ENCODE measurements at regions not wholly inside any gene's neighbourhood (a gene's known extent, or its start where the extent isn't known, plus 50 kb on each side); places are given as distances from the start of the nearest gene placed in this dataset.

- Histone ChIP-seq H3K4me1 (replicated peaks) (no peaks in the 10 kb centered on the region), H3K9me3 (no peaks in the 10 kb centered on the region), H3K4me3 (no peak overlapping the region), H3K27me3 (replicated peaks; ENCODE audit: insufficient read depth) (no peaks in the 10 kb centered on the region), H3K27ac (no peak overlapping the region), H3K36me3 (no peaks in the 10 kb centered on the region)
- DNase-seq (ENCODE audit: low spot score): no peak
- WGBS: 70% methylated on average over 5 of the region's 5 CpGs
- intact Hi-C loops (cut with DNase I): no loop called here
- TF ChIP-seq POLR2AphosphoS5 (IDR thresholded peaks at IDR 0.05): no peak
- TF ChIP-seq CTCF (IDR thresholded peaks at IDR 0.05): no peak
- TF ChIP-seq POLR2A (IDR thresholded peaks at IDR 0.05): no peak
These were observed 299.0 kb downstream of the DOK5 start for GRCh38 chr20:54774426-54774825.

- Histone ChIP-seq H3K4me3 (no peak overlapping the region), H3K36me3 (no peaks in the 10 kb centered on the region), H3K9me3 (no peaks in the 10 kb centered on the region), H3K27me3 (replicated peaks; ENCODE audit: insufficient read depth) (no peaks in the 10 kb centered on the region), H3K4me1 (replicated peaks) (no peaks in the 10 kb centered on the region), H3K27ac (no peak overlapping the region)
- intact Hi-C loops (cut with DNase I): no loop called here
- DNase-seq (ENCODE audit: low spot score): no peak
- 83% methylated on average over 8 of the region's 8 CpGs for WGBS
- no peak for TF ChIP-seq CTCF (IDR thresholded peaks at IDR 0.05)
- no peak for TF ChIP-seq POLR2A (IDR thresholded peaks at IDR 0.05)
- TF ChIP-seq POLR2AphosphoS5 (IDR thresholded peaks at IDR 0.05): no peak
These were observed 298.2 kb downstream of the DOK5 start for GRCh38 chr20:54773643-54774000.

- H3K9me3 ChIP-seq: no peaks in the 10 kb centered on the region
- H3K4me1 ChIP-seq (replicated peaks): no peaks in the 10 kb centered on the region
- H3K27me3 ChIP-seq (replicated peaks; ENCODE audit: insufficient read depth): no peaks in the 10 kb centered on the region
- H3K36me3 ChIP-seq: no peaks in the 10 kb centered on the region
- 67% methylated on average over 4 of the region's 4 CpGs for WGBS
- intact Hi-C loops (cut with DNase I): no loop called here
- TF ChIP-seq CTCF (IDR thresholded peaks at IDR 0.05) (no peak), POLR2AphosphoS5 (IDR thresholded peaks at IDR 0.05) (no peak), POLR2A (IDR thresholded peaks at IDR 0.05) (no peak)
- no peak for DNase-seq (ENCODE audit: low spot score)
- no peak overlapping the region for H3K4me3 ChIP-seq
- H3K27ac ChIP-seq: no peak overlapping the region
These were observed 297.7 kb downstream of the DOK5 start for GRCh38 chr20:54772893-54773642.

GRCh38 chr20:54766483-54766882 lies 291.1 kb downstream of the DOK5 start:
- no peak for TF ChIP-seq CTCF (IDR thresholded peaks at IDR 0.05)
- TF ChIP-seq POLR2AphosphoS5 (IDR thresholded peaks at IDR 0.05): no peak
- TF ChIP-seq POLR2A (IDR thresholded peaks at IDR 0.05): no peak
- H3K4me3 ChIP-seq: no peak overlapping the region
- no peak for DNase-seq (ENCODE audit: low spot score)
- H3K4me1 ChIP-seq (replicated peaks): no peaks in the 10 kb centered on the region
- no peaks in the 10 kb centered on the region for H3K36me3 ChIP-seq
- H3K9me3 ChIP-seq: no peaks in the 10 kb centered on the region
- no peak overlapping the region for H3K27ac ChIP-seq
- WGBS: 71% methylated on average over 2 of the region's 2 CpGs
- intact Hi-C loops (cut with DNase I): no loop called here
- no peaks in the 10 kb centered on the region for H3K27me3 ChIP-seq (replicated peaks; ENCODE audit: insufficient read depth)

GRCh38 chr20:54763366-54763765 lies 288.0 kb downstream of the DOK5 start:
- Histone ChIP-seq H3K27ac (no peak overlapping the region), H3K4me1 (replicated peaks) (no peaks in the 10 kb centered on the region), H3K36me3 (no peaks in the 10 kb centered on the region), H3K4me3 (no peak overlapping the region), H3K27me3 (replicated peaks; ENCODE audit: insufficient read depth) (no peaks in the 10 kb centered on the region), H3K9me3 (no peaks in the 10 kb centered on the region)
- WGBS: 81% methylated on average over 1 of the region's 1 CpG
- intact Hi-C loops (cut with DNase I): no loop called here
- TF ChIP-seq POLR2A (IDR thresholded peaks at IDR 0.05): no peak
- no peak for DNase-seq (ENCODE audit: low spot score)

Data from prostate gland (tissue), 2 donors.